Astrocyte of the cerebellum (primary cell): ENCODE measurements at regions not wholly inside any gene's neighbourhood (a gene's known extent, or its start where the extent isn't known, plus 50 kb on each side); places are given as distances from the start of the nearest gene placed in this dataset.

Source experiments
- DNase-seq: peaks from one replicate; pipeline ENCODE4 v3.0.0-alpha.2; 2011; ENCODE audit warnings: low read depth
- H3K4me3 ChIP-seq: 2 replicates; pipeline ENCODE4 v1.5.1; 2011; ENCODE audit warnings: mild to moderate bottlenecking, low read depth, low read length, moderate library complexity
- in situ Hi-C: cut with HindIII; loops from 2 replicates; pipeline ENCODE4 v1.10.0; 2017; ENCODE audit warnings: low sequenced_read_pairs
- TF ChIP-seq, protein P1 (sequence below): IDR thresholded peaks from 2 replicates; pipeline ENCODE4 v1.5.1; 2012; ENCODE audit warnings: low read length, low read depth, moderate library complexity, mild to moderate bottlenecking; ENCODE audit errors: missing control alignments

- no peak overlapping the region for H3K4me3 ChIP-seq
- in situ Hi-C loops: no loop called here
- TF ChIP-seq, protein P1, sequence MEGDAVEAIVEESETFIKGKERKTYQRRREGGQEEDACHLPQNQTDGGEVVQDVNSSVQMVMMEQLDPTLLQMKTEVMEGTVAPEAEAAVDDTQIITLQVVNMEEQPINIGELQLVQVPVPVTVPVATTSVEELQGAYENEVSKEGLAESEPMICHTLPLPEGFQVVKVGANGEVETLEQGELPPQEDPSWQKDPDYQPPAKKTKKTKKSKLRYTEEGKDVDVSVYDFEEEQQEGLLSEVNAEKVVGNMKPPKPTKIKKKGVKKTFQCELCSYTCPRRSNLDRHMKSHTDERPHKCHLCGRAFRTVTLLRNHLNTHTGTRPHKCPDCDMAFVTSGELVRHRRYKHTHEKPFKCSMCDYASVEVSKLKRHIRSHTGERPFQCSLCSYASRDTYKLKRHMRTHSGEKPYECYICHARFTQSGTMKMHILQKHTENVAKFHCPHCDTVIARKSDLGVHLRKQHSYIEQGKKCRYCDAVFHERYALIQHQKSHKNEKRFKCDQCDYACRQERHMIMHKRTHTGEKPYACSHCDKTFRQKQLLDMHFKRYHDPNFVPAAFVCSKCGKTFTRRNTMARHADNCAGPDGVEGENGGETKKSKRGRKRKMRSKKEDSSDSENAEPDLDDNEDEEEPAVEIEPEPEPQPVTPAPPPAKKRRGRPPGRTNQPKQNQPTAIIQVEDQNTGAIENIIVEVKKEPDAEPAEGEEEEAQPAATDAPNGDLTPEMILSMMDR: no peak
- no peak for DNase-seq
These were observed 114.0 kb upstream of the FAR2 start for GRCh38 chr12:29035112-29035511.

DNA sequence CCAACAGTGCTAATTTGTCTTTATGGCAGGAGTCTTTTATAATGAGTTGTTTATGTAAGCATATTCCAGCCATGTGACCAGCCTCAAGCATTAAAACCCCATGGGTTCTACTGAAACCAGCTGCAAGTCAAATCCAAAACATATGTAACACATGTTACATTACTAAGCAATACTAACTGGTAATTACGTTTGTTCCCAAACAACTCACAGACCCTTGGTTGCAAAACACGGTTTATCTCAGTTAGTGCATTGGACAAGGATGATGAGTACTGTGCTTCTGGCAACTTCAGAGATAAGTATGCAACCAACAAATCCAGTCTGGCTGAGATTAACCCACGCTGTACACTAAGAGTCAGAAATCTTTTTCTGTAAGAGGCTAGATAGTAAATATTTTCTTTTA is 110.1 kb upstream of the FAR2 start:
- TF ChIP-seq, protein P1: no peak
- DNase-seq: peak; percentile 22
- in situ Hi-C loops: no loop called here
- H3K4me3 ChIP-seq: no peak overlapping the region

GRCh38 chr12:29041621-29042020 is 107.5 kb upstream of the FAR2 start:
- TF ChIP-seq, protein P1: no peak
- peak; percentile 28 for DNase-seq
- no peak overlapping the region for H3K4me3 ChIP-seq
- in situ Hi-C loops: no loop called here

DNA sequence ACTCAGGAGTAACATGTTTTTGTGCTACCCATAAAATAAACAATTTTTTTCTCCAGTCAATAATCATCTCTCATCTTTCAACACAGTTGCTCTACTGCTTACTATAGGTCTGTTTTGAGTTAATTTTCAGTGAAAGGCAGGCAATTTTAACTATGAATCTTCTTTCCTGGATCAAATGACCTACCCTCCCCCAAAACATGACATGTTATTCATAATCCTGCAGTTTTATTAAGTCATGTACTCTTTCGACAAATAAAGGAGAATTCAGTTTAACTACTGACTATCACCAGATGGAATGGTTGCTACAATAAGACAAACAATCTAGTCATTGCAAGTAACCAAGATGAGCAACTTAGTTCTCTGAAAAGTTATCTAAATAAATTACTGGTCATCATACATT is 106.0 kb upstream of the FAR2 start:
- TF ChIP-seq, protein P1: no peak
- no peak overlapping the region for H3K4me3 ChIP-seq
- no peak for DNase-seq
- in situ Hi-C loops: no loop called here

GRCh38 chr12:29044799-29045198 is 104.3 kb upstream of the FAR2 start:
- no peak for DNase-seq
- in situ Hi-C loops: no loop called here
- TF ChIP-seq, protein P1: no peak

GRCh38 chr12:29048787-29049186 is 100.3 kb upstream of the FAR2 start:
- TF ChIP-seq, protein P1: no peak
- in situ Hi-C loops: no loop called here
- DNase-seq: no peak
- no peak overlapping the region for H3K4me3 ChIP-seq

More at GRCh38 chr12:29044799-29045198, 104.3 kb upstream of the FAR2 start:
- no peak overlapping the region for H3K4me3 ChIP-seq

DNA sequence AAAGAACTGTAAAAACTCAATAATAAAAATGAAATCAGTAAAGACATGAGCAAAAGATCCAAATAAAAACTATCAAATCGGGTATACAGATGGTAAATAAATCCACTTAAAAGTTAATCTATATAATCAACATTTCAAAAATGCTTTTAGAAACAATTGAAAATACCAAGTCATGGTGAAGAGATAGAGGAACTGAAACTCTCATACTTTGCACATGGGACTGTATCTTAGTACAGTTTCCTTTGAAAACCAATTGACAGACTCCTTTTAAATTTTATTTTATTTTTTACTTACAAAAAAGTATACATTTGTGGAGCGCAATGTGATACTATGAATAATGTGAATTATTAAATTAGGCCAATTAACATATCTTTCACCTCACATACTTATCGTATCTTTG is 98.6 kb upstream of the FAR2 start:
- no peak for DNase-seq
- TF ChIP-seq, protein P1: no peak
- H3K4me3 ChIP-seq: no peak overlapping the region
- in situ Hi-C loops: no loop called here
